ENCODE measurements at regions not wholly inside any gene's neighbourhood (a gene's known extent, or its start where the extent isn't known, plus 50 kb on each side); places are given as distances from the start of the nearest gene placed in this dataset.

GRCh38 chr3:34008191-34008590 lies 209.8 kb downstream of the PDCD6IP start:
- H3K9ac ChIP-seq (replicated peaks; ENCODE audit: extremely low read depth, insufficient read depth, low read length) = no peak overlapping the region
- intact Hi-C loops (cut with micrococcal nuclease) (no loop called here), dilution Hi-C loops (cut with MboI; ENCODE audit: extremely low pct_ligation_motif_present, low sequenced_read_pairs) (no loop called here)
- DNase-seq (ENCODE audit: low read depth, low spot score) = no peak
- H3K4me1 ChIP-seq (ENCODE audit: control insufficient read depth, extremely low read depth, insufficient read depth, low read length) = peaks cover 12% of the 10 kb centered on the region
- no peaks in the 10 kb centered on the region for H3K36me3 ChIP-seq (ENCODE audit: control insufficient read depth in 2 of 2, extremely low read depth in 1 of 2, insufficient read depth in 2 of 2, low read length in 2 of 2)
- H2AFZ ChIP-seq (ENCODE audit: low read depth, low read length) = no peak overlapping the region
- H3K27me3 ChIP-seq (ENCODE audit: control insufficient read depth in 2 of 2, insufficient read depth in 2 of 2, low read length in 2 of 2) = no peaks in the 10 kb centered on the region
- no peak for FAIRE-seq
- H4K20me1 ChIP-seq (replicated peaks; ENCODE audit: control insufficient read depth, extremely low read depth, insufficient read depth, low read length) = no peaks in the 10 kb centered on the region
- H3K4me2 ChIP-seq (ENCODE audit: insufficient read depth, low read length) = no peak overlapping the region
- POLR2A ChIA-PET = no interaction called here
- no peaks in the 10 kb centered on the region for H3K9me3 ChIP-seq (replicated peaks; ENCODE audit: control insufficient read depth, insufficient read depth, low read length)
- TF ChIP-seq GATA2 (IDR thresholded peaks at IDR 0.05; ENCODE audit: insufficient read depth, insufficient read length, low read depth, low read length) (no peak), CTCF (IDR thresholded peaks at IDR 0.05; ENCODE audit: extremely low read depth in 1 of 2, insufficient read depth in 1 of 2, low read depth in 1 of 2, low read length in 2 of 2) (no peak), EZH2 (IDR thresholded peaks at IDR 0.05; ENCODE audit: borderline replicate concordance, low read depth, low read length, severe bottlenecking) (no peak), MYC (IDR thresholded peaks at IDR 0.05; ENCODE audit: low read depth, low read length) (no peak), POLR2AphosphoS5 (IDR thresholded peaks at IDR 0.05; ENCODE audit: insufficient read depth, low read depth, low read length) (no peak), JUN (IDR thresholded peaks at IDR 0.05; ENCODE audit: borderline replicate concordance, insufficient read depth, insufficient read length, low read depth) (no peak)
- TF ChIP-seq, protein P1, sequence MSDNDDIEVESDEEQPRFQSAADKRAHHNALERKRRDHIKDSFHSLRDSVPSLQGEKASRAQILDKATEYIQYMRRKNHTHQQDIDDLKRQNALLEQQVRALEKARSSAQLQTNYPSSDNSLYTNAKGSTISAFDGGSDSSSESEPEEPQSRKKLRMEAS (IDR thresholded peaks at IDR 0.05; ENCODE audit: insufficient read depth, insufficient read length) = no peak
- CTCF ChIA-PET = no interaction called here
- no TSS peak for BruUV-seq (replicated peaks)
- no peak overlapping the region for H3K27ac ChIP-seq (ENCODE audit: insufficient read depth, low read depth, low read length)
- H3K79me2 ChIP-seq (ENCODE audit: control insufficient read depth, insufficient read depth, low read length) = no peaks in the 10 kb centered on the region
- H3K9me1 ChIP-seq (replicated peaks; ENCODE audit: control insufficient read depth, extremely low read depth, insufficient read depth, low read length) = no peaks in the 10 kb centered on the region
- no peak overlapping the region for H3K4me3 ChIP-seq (replicated peaks in 1 of 3; ENCODE audit: insufficient read depth in 1 of 3, low read depth in 1 of 3, low read length in 3 of 3)

Measured in endothelial cell of umbilical vein (primary cell).